Activated naive CD4-positive, alpha-beta T cell treated with anti-CD3 and anti-CD28 coated beads, Interleukin-2, amount 50 U/mL, for 24 hours (primary cell): ENCODE measurements at regions not wholly inside any gene's neighbourhood (a gene's known extent, or its start where the extent isn't known, plus 50 kb on each side); places are given as distances from the start of the nearest gene placed in this dataset.

Experiments used
- H3K27ac Mint-ChIP-seq: one replicate; pipeline ENCODE4 v1.8.0; 2021; ENCODE audit warnings: mild to moderate bottlenecking, mixed read lengths
- H3K27me3 Mint-ChIP-seq: one replicate; pipeline ENCODE4 v1.8.0; 2021; ENCODE audit warnings: mixed read lengths
- H3K36me3 Mint-ChIP-seq: one replicate; pipeline ENCODE4 v1.8.0; 2021; ENCODE audit warnings: mixed read lengths
- H3K4me1 Mint-ChIP-seq: one replicate; pipeline ENCODE4 v1.8.0; 2021; ENCODE audit warnings: mixed read lengths
- H3K4me3 Mint-ChIP-seq: one replicate; pipeline ENCODE4 v1.8.0; 2021; ENCODE audit warnings: mild to moderate bottlenecking, mixed read lengths
- H3K9me3 Mint-ChIP-seq: one replicate; pipeline ENCODE4 v1.8.0; 2021; ENCODE audit warnings: mixed read lengths

- Mint-ChIP-seq H3K27me3 (peaks cover 9% of the 10 kb centered on the region), H3K36me3 (no peaks in the 10 kb centered on the region), H3K4me1 (no peaks in the 10 kb centered on the region), H3K4me3 (no peak overlapping the region), H3K9me3 (no peaks in the 10 kb centered on the region), H3K27ac (no peak overlapping the region)
These were observed 227.9 kb downstream of the IRF8 start for GRCh38 chr16:86126891-86127290.

GRCh38 chr16:86127366-86127765 is 228.4 kb downstream of the IRF8 start:
- no peaks in the 10 kb centered on the region for H3K4me1 Mint-ChIP-seq
- no peaks in the 10 kb centered on the region for H3K9me3 Mint-ChIP-seq
- H3K4me3 Mint-ChIP-seq, result no peak overlapping the region
- no peak overlapping the region for H3K27ac Mint-ChIP-seq
- peaks cover 7% of the 10 kb centered on the region for H3K27me3 Mint-ChIP-seq
- H3K36me3 Mint-ChIP-seq, result no peaks in the 10 kb centered on the region

- Mint-ChIP-seq H3K4me1 (no peaks in the 10 kb centered on the region), H3K27me3 (peaks cover 7% of the 10 kb centered on the region), H3K36me3 (no peaks in the 10 kb centered on the region), H3K4me3 (no peak overlapping the region), H3K27ac (no peak overlapping the region), H3K9me3 (no peaks in the 10 kb centered on the region)
These were observed 229.3 kb downstream of the IRF8 start for GRCh38 chr16:86128246-86128645.

- Mint-ChIP-seq H3K27me3 (peaks cover 4% of the 10 kb centered on the region), H3K9me3 (no peaks in the 10 kb centered on the region), H3K4me1 (no peaks in the 10 kb centered on the region), H3K27ac (no peak overlapping the region), H3K4me3 (no peak overlapping the region), H3K36me3 (no peaks in the 10 kb centered on the region)
These were observed 230.6 kb downstream of the IRF8 start for GRCh38 chr16:86129541-86129940.

DNA sequence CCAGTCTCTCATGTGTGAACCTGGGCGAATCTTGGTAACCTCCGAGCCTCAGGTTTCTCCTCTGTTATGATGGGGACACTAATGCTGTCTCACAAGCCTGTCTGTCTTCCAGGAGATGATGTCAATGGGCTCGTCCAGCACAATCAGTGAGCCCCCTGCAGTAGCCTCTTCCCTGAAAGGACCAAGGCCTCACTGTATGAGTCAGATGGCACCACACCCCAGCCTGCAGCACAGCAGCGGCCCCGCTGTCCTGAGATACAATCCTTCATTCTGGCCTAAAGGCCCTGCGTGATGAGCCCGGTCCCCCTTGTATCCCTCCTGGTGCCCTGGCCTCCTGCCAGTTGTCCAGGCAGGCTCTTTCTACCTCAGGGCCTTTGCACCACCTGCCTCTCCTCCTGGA is 234.4 kb downstream of the IRF8 start:
- Mint-ChIP-seq H3K4me3 (no peak overlapping the region), H3K4me1 (no peaks in the 10 kb centered on the region), H3K9me3 (no peaks in the 10 kb centered on the region), H3K27me3 (peaks cover 2% of the 10 kb centered on the region), H3K27ac (no peak overlapping the region), H3K36me3 (no peaks in the 10 kb centered on the region)

DNA sequence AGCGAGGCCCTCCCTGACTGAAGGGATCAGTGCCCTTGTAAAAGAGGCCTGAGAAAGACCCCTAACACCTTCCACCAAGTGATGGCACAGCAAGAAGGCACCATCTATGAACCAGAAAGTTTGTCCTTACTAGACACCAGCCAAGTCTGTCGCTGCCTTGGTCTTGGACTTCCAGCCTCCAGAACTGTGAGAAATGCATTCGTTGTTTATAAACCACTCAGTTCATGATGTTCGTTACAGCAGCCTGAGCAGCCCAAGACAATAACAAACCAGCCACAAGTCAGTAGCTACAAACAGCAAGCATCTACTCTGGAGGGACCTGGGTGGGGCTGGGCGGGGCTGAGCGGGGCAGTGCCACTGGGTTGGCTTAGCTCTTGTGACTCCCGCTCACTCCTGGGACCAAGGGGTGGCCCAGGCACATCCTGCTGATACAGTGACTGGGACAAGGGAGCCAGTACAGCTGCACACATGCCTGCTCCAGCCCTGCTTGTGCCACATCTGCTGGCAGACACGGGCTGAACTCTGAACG is 234.9 kb downstream of the IRF8 start:
- H3K36me3 Mint-ChIP-seq, result no peaks in the 10 kb centered on the region
- no peak overlapping the region for H3K27ac Mint-ChIP-seq
- no peaks in the 10 kb centered on the region for H3K4me1 Mint-ChIP-seq
- peaks cover 2% of the 10 kb centered on the region for H3K27me3 Mint-ChIP-seq
- no peaks in the 10 kb centered on the region for H3K9me3 Mint-ChIP-seq
- H3K4me3 Mint-ChIP-seq, result no peak overlapping the region

DNA sequence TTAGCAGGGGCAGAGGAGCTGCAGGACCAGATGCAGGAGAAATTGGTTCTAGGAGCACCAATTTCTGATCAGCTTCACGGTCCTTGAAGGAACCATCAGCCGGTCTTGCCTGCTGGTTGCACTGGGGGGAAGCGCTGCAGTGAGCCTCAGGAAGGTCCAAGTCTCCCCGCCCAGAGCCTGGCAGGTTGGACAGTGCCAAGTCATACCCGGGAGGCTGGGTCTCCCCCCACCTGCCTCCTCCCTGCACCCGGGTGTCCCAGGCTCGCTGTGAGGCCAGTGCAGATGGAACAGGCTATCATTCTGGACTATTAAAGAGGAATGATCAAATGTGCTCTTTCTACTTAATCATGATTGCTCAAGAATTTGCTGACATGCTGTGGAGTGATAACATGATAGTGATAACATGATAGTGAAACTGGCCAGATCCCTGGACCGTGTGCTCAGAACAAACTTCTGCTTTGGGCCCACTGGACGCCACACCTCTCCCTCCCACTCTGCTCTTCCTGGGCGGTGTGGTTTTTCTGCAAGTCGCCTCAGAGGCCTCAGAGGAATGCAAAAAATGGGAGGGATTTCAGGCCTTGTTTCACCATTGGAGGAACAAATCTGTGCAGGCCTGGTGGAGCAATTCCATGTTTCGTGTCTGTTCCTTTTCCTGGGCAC is 236.0 kb downstream of the IRF8 start:
- Mint-ChIP-seq H3K4me3 (no peak overlapping the region), H3K36me3 (no peaks in the 10 kb centered on the region), H3K27me3 (peaks cover 2% of the 10 kb centered on the region), H3K4me1 (no peaks in the 10 kb centered on the region), H3K9me3 (no peaks in the 10 kb centered on the region), H3K27ac (no peak overlapping the region)

DNA sequence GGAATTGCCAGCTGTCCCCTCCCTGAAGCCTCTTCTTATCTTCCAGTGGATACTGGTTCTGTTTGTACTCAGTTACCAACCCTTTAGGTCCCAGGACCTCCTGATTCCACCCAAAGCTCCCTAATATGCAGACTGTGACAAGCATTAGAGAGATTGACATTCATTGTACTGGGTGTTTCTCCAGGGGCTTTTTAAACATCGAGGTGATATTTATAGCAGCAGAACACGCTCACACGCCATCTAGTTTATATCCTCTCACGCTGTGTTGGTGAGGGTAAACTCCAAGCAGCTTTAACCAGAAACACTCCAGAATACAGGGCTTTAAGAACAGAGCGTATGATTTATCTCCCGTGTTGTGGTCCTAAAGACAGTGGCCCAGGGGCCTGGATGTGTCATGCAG is 238.4 kb downstream of the IRF8 start:
- no peaks in the 10 kb centered on the region for H3K9me3 Mint-ChIP-seq
- no peaks in the 10 kb centered on the region for H3K4me1 Mint-ChIP-seq
- no peak overlapping the region for H3K27ac Mint-ChIP-seq
- no peaks in the 10 kb centered on the region for H3K36me3 Mint-ChIP-seq
- peaks cover 3% of the 10 kb centered on the region for H3K27me3 Mint-ChIP-seq
- H3K4me3 Mint-ChIP-seq, result no peak overlapping the region

GRCh38 chr16:86138121-86139085 is 239.4 kb downstream of the IRF8 start:
- H3K36me3 Mint-ChIP-seq, result no peaks in the 10 kb centered on the region
- peaks cover 5% of the 10 kb centered on the region for H3K27me3 Mint-ChIP-seq
- H3K4me1 Mint-ChIP-seq, result no peaks in the 10 kb centered on the region
- no peak overlapping the region for H3K27ac Mint-ChIP-seq
- H3K9me3 Mint-ChIP-seq, result no peaks in the 10 kb centered on the region
- no peak overlapping the region for H3K4me3 Mint-ChIP-seq

DNA sequence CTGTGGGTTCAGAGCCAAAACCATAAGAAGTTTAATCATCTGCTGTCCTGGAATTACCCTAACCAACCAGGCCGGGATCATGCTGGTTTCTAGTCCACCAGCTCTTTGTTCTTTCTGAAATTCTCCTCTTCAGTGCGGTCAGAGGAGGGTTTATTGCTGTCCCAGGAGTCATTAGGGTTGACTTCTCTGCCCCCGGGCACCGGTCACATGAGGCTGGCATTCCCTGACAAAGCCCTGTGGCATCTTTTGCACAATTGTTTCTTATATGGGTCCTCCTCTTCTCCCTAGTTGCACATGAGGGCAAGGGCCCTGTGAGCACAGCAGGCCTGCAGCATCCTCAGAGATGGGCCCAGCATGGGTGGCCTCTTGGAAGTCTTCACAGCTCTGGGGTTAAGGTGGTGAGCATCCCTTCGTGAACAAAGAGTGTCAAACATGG is 243.9 kb downstream of the IRF8 start:
- Mint-ChIP-seq H3K27me3 (peaks cover 6% of the 10 kb centered on the region), H3K4me1 (no peaks in the 10 kb centered on the region), H3K36me3 (no peaks in the 10 kb centered on the region), H3K27ac (no peak overlapping the region), H3K4me3 (no peak overlapping the region), H3K9me3 (no peaks in the 10 kb centered on the region)

DNA sequence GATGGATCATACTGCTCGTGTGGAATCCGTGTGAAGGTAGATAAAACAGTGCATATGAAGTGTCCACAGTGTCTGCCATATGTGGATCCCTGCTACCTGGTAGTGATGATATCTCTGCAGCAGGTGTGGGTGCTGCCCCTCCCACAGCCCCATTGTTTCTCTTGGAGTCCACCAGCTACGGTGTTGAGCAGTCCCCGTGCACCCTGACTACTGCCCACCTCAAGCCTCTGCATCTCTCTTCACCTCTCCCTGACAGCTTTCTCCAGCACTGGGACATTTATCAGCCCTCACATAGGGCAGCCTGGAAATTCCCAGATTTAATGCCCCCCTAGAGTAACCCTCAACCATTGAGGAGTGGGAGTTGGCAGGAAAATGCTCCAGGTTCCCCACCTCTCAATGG is 244.7 kb downstream of the IRF8 start:
- Mint-ChIP-seq H3K36me3 (no peaks in the 10 kb centered on the region), H3K27ac (no peak overlapping the region), H3K4me1 (no peaks in the 10 kb centered on the region), H3K4me3 (no peak overlapping the region), H3K27me3 (peaks cover 5% of the 10 kb centered on the region), H3K9me3 (no peaks in the 10 kb centered on the region)

DNA sequence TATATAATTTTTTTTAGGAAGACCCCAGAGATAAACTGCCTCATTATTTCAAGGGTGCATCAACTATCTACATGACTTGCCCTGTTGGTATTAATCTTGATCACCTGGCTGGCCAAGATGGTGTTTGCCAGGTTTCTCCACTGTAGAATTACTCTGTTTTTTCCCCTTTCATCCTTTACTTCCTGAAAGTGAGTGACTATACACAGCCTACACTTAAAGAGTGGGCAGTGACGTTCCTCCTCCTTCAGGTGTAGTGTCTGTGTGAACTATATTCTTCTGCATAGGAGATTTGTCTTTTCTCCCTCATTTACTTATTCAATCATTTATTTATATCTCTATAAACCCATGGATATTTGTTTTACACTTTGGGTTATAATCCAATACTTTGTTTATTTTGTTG is 246.7 kb downstream of the IRF8 start:
- Mint-ChIP-seq H3K4me3 (no peak overlapping the region), H3K27me3 (peaks cover 8% of the 10 kb centered on the region), H3K4me1 (no peaks in the 10 kb centered on the region), H3K9me3 (no peaks in the 10 kb centered on the region), H3K36me3 (no peaks in the 10 kb centered on the region), H3K27ac (no peak overlapping the region)

- Mint-ChIP-seq H3K9me3 (no peaks in the 10 kb centered on the region), H3K36me3 (no peaks in the 10 kb centered on the region), H3K27me3 (peaks cover 9% of the 10 kb centered on the region), H3K27ac (no peak overlapping the region), H3K4me1 (no peaks in the 10 kb centered on the region), H3K4me3 (no peak overlapping the region)
These were observed 251.8 kb downstream of the IRF8 start for GRCh38 chr16:86150641-86151238.

GRCh38 chr16:86151239-86151851 is 252.4 kb downstream of the IRF8 start:
- Mint-ChIP-seq H3K27me3 (peaks cover 9% of the 10 kb centered on the region), H3K4me1 (no peaks in the 10 kb centered on the region), H3K36me3 (no peaks in the 10 kb centered on the region), H3K27ac (no peak overlapping the region), H3K9me3 (no peaks in the 10 kb centered on the region), H3K4me3 (no peak overlapping the region)

DNA sequence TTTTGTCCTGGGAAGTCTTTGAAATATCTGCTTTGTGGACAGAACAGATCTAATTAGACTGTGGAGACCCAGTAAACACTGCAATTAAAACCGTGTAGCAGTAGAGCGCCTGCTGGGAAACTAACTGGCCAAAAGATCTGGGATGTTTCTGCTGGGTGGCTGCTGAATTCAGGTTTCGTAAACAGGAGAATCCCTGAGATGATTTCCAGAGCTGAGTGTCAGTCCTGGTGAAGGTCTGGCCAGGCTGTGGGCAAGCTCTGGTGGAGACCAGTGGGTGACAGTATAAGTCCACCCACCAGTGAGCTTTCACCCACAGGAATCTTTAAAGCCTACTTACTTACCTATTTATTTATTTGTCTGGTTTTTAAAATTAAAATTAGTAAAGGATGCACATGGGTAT is 257.2 kb downstream of the IRF8 start:
- H3K9me3 Mint-ChIP-seq, result no peaks in the 10 kb centered on the region
- H3K4me1 Mint-ChIP-seq, result peaks cover 4% of the 10 kb centered on the region
- no peak overlapping the region for H3K27ac Mint-ChIP-seq
- peaks cover 4% of the 10 kb centered on the region for H3K27me3 Mint-ChIP-seq
- no peaks in the 10 kb centered on the region for H3K36me3 Mint-ChIP-seq
- no peak overlapping the region for H3K4me3 Mint-ChIP-seq
